GM21390 (cell line): ENCODE measurements at regions not wholly inside any gene's neighbourhood (a gene's known extent, or its start where the extent isn't known, plus 50 kb on each side); places are given as distances from the start of the nearest gene placed in this dataset.

Source experiments
- ATAC-seq: cut with Tn5 transposase; IDR thresholded peaks from one replicate; pipeline ENCODE4 v1.9.1; 2021; ENCODE audit not compliant: unreplicated experiment

DNA sequence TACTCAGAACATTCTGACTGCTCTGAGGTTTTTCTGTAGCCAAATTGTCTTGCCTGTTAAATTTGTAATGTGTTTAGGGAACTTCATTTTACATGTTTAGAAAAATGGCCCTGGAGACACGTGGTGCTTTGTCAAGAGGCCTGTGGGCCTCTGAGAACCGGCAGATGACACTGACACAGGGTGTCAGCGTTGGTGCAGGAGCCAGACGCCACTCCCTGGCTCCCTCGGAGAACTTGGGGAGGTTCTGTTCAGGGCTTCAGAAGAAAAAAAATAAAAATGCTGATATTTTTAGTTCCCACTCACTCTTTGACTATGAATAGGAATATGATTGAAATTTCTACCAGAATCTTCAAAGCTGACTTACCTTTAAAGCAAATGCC, 190.9 kb upstream of the GATB start:
- ATAC-seq: no peak

DNA sequence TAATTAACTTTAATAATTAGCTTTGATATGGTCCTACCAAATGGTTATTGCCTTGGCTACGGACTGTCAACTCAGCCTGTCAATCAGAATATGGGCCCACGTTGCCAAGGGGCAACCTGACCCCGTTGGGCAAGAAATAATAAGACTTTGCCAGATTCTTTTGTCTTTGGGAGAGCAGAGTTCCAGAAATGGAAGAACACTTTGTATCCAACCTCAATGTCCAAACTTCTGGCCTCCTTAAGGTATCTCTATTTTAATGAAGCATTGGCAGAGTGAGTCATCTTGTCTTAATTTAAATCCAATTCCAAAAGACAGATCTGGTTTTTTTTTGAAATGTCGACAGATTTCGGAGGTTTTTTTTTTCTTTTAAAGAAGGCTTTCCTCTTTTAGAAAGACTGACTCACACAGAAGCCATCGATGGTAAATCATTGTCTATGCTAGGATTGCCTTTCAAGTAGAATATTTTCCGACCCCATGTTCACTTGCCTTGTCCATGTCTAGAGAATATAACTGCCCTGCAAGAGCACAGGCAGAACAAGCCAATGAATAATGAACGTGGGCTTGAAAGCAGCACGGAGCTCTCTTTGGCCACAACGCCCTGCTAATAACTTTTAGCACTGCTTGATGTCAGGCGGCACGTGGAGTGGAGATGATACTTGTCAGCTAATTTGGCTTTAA, 190.3 kb upstream of the GATB start:
- ATAC-seq: no peak

DNA sequence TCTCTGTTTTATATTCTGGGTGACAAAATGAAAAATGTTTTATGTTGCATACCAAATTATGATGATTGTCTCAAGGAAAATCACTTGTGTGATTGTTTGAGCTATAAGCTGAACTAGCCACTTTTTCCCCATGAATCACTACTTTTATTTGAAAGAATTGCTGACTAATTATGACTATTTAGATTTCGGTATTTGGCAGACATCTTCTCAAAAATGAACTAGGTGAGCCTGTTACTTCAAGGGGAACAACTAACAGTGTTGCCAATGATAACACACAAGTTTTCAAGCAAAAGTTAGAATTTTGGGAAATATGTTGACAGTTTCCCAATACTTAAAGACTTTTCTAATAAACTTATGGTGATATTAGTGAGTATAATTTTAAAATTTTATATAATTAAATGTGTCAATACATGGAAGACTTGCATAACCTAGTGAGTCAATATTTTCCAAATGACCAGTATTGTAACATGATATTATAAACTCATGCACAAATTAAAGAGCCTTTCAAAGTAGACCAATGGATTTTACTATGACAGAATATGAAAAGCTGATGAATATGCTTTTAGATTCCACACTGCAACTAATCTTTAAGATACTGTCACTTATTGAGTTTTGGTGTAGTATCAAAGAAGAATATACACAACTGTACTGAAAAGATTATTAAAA, 187.7 kb upstream of the GATB start:
- no peak for ATAC-seq

DNA sequence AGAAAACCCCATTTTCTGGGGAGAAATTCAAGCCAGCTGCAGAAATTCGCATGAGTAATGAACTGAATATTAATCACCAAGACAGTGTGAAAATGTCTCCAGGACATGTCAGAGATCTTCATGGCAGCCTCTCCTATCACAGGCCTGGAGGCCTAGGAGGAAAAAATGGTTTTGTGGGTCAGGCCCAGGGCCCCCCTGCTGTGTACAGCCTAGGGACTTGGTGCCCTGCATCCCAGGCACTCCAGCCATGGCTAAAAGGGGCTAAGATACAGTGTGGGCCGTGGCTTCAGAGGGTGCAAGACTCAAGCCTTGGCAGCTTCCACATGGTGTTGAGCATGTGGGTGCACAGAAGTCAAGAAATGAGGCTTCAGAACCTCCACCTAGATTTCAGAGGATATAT, 185.9 kb upstream of the GATB start:
- no peak for ATAC-seq

DNA sequence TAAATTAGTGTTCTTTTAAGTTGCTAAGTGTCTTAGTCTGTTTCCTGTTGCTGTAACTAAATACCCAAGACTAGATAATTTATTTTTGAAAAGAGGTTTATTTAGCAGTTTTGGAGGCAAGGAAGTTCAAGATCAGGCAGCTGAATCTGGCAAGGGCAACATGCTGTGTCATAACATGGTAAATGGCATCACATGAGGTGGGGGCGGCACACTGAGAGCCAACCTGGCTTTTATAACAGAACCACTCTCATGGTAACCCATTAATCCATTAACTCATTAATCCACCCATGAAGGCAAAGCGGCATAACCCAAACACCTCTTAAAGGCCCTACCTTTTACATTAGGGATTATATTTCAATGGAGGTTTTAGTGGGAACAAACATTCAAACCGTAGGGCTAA, 182.2 kb upstream of the GATB start:
- ATAC-seq: no peak

DNA sequence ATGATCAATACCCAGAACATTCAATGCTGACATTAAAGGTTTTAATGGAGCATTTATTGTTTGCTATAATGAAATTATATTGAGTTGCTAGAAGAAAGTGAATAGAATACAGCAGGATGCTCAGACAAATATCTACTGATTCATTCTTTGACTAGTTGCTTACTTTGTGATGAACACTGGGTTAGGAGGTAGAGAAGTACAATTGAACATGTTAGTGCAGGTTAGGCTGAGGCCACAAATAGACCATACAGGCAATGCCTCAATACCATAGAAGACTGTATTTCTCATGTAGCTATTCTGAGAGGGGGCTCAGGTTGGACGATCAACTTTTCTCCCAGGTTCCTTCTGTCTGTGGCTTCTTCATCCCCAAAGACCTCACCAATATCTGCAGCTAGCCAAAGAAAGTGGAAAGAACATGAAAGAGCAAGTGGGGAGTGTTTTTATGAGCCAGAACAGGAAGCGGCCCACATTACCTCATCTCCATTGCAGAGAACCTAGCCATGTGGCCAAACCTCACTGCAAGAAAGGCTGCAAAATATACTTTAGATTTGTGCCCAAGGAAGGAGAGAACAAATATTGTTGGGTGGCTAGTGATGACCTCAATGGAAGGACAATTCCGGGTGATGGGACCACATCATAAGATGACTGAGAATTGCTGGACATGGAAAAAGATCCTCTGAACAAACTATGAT, 180.3 kb upstream of the GATB start:
- no peak for ATAC-seq

DNA sequence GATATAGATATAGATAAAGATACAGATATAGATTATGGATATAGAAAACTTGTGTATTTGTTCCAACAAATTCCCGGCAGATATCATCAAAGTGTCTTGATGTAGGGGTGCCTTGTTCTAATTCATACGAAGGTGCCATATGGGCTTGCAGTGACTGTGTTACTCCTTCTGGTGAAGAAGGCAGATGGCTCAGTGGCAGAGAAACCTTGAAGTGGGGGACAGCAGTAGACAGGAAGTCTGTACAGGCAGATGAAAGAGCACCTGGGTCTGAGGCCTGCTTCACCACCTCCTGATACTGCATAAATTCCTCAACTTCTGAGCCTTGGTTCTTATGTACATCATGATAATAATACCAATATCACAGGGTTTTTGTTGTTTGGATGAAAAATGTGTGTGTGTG, 179.5 kb upstream of the GATB start:
- ATAC-seq: no peak

DNA sequence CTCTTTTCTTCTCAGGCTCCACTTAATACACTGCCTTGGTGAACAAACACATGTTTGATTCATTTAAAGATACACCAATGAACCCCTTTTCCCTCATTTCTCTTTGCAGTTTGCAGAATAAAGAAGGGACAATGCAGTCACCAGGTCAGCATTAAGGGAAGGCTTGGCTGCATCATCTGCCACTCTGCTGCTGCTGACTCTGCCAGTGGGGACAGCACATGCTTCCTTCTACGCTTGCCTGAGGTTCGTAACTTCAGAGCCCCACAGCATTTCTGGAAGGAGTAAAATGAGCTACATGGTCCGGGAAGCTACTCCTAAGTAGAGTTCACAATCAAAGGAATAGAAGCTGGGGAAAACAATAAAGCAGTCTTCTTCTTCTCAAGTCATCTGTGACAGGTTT, 178.9 kb upstream of the GATB start:
- no peak for ATAC-seq

DNA sequence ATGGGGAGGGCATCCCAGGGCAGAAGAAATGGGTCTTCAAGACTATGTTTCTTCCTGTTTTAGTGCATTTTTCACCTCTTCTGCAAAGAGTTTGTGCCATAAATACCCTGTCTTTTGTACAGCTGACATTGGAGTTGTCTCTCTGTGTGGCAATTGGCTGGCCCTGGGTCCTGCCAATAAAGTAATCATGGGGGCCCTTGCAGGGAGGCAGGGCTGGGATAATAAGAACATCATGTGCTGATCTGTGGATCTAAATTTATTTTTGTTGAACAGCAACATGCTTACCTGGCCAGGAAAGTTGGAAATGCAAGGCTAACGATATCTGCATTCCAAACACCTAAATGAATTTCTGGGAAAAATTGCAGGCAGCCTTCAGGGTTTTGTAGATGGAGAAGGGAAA, 174.6 kb upstream of the GATB start:
- ATAC-seq: no peak

DNA sequence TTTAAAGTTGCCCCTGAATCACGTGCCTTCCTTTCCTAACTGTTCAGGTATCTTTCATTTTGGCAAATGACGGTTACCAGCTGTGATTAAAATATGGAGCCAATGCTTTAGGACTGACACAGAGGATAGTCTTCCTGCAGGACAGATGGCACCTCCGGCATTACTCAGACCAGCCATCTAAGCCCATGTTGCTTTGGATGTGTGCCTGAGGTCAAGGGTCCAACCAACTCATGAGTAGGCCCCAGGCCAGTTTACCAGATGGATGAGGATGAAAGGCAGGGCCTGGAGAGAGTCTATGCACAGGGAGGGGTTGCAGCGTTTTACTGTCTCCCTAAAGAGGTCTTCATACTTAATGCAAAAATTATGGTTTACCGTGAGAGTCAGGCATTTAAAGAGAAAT, 174.0 kb upstream of the GATB start:
- ATAC-seq: no peak

DNA sequence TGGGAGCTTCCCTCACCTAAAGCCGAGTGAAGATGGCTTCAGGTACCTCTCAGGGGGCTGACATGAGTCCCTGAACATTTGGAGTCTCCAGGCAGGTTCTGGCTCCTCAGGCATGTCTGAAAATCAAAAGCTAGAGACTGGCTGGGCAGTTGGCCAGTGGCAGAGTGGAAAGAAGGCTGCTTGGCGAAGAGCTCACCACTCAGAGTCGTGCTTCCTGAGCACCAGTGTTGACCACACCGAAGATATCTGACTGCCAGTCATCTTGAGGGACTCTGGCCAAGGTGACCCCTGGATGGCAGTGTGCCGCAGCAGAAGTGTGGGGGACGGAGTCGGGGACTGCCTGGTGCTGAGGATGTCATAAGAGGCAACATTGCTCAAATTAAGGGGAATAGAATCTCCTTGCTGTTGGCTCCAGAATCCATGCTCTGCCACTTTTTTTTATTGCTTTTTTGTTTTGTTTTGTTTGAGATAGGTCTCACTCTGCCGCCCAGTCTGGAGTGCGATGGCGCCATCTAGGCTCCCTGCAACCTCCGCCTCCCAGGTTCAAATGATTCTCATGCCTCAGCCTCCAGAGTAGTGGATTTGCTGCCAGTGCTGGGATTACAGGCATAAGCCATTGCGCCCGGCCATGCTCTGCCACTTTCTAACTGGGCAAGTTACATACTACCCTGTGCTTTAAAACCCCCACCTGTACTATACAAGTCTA, 172.5 kb upstream of the GATB start:
- ATAC-seq: no peak

DNA sequence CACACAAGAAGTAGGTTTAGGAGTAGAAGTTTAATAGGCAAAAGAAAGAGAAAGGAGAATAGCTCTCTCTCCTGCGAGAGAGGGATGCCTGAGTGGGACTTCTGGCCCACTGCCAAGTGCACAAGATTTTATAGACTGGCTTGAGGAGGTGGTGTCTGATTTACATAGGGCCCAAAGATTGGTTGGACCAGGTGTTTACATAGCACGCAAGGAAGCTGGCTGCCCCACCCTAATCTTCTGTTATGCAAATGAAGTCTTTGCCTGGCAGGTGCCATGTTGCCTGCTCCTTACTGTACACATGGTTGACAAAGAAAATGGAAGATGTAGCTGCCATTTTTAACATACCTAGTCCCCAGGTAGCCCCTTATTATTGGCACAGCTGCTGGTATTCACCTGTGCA, 170.8 kb upstream of the GATB start:
- no peak for ATAC-seq

DNA sequence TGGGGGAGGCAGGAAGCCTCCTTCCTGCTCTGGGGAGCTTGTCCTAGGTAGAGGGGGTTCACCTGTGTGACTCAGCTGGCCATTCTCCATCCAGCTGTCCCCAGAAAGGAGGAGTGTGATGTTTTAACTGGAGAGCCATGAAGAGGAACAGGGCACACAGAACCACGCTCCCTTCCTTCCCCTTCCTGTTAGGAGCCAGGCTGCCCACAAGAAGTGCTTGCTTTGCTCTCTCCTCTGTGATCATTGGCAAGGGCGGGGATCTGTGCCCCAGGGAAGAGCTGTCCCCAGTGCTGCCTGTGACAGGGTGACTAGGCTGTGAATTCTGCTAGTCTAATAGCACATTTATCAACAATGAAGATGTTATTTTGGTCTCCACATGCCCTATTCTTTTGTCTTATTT, 169.6 kb upstream of the GATB start:
- ATAC-seq: no peak

DNA sequence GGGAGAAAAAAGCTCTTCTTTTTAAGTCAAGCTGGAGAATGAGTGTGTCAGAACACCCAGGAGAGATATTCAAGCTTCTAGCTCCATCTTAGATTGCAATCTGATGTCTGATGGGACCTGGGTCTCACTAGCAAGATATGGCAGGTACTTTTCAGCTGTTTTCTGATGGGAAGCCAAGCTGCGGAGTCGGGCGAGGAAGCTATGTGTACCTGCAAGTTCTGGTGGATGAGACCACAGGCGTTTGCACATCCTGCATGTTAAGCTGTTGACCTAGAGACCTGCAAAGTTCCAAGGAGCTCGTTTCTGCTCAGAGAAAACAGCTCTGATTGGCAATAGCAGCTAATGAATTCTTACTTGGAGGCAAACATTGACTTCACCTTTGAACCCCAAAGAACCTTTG, 167.3 kb upstream of the GATB start:
- no peak for ATAC-seq

DNA sequence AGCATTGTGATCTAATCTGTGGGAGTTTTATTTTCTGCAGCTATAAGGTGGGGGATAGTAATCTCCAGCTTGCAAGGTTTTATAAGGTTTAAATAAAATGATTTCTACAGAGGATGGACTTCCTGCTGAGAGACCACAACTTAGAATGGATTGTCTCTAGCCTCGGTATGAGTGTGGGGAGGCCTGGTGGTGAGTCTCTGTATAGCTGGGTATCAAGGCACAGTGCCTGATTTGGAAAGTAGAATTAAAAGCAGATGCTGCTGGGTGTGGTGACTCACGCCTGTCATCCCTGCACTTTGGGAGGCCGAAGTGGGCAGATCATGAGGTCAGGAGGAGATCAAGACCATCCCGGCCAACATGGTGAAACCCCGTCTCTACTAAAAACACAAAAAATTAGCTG, 162.0 kb upstream of the GATB start:
- ATAC-seq: no peak

DNA sequence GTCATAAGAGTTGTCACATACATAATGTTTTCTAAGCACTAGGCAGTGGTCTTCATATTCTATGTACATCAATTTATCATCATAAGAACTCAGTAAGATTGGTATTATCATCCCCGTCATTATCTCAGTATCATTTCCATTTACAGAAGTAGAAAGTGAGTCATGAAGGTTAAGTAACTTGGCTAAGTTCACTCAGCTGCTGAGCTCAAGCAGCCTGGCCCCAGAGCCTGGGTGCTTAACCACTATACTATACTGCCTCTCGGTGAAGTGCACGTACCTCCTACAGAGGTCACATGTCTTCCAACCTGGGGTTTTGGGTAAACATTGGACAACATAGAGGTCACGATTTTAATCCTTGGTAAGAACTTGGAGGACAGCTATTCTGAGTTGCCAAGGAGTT, 161.5 kb upstream of the GATB start:
- ATAC-seq: no peak

DNA sequence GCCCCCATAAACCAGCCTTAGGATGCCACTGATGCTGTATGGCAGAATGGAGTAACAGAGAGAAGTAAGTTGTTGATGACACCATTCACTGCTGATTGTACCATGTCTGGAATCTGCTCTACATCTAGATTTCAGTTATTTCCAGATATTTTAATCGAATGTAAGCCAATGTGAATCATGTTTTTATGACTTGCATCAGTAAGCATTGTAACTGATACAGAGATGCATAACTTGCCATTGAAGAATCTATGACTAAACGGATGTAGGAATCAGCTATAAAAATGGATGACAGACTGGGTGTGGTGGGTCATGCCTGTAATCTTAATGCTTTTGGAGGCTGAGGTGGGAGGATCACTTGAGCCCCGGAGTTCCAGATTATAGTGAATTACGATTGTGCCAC, 161.0 kb upstream of the GATB start:
- ATAC-seq: no peak

DNA sequence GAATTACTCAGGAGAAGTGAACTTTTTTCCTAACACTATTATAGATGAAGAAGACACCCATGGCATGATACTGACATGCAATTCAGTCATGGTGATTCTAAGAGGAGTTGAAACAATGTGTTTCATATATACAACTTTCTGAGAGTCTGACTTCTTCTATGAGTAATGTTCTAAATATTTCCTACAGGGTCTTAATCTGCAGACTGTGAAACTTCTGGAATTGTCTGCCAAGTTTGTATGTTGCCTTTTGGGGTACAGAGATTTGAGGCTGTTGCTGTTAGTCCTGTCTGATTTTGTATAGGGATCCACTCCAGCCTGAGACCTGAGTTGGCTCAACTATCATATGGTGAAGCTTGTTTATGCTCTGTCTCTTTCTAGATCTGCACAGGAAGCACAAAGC, 160.6 kb upstream of the GATB start:
- no peak for ATAC-seq

DNA sequence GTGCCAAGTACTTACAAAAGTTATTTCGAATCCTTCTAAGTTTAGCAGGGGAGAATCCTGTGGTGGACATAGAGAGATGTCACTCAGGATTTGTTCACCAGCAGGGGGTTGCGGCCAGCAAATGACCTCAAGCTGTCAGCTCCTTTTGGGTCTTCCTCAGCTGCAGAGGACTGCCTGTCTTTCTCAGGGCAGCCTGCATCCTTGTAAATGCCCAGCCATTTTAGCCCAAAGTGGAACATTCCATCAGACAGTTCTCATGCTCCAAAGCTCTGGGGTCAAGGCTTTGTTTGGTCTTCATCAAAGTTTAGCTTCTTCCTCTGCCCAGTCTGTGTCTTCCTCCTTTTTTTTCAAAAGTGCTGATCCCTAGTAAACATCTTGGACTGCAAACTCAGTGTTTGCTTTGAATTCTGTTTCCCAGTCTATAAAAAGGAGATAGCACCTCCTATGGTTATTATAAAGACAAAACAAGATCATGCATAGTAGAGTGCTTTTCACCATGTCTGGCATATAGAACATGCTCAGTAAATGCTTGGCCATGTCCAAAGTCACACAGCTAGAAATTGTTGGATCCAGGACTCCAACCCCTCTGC, 156.4 kb upstream of the GATB start:
- no peak for ATAC-seq

DNA sequence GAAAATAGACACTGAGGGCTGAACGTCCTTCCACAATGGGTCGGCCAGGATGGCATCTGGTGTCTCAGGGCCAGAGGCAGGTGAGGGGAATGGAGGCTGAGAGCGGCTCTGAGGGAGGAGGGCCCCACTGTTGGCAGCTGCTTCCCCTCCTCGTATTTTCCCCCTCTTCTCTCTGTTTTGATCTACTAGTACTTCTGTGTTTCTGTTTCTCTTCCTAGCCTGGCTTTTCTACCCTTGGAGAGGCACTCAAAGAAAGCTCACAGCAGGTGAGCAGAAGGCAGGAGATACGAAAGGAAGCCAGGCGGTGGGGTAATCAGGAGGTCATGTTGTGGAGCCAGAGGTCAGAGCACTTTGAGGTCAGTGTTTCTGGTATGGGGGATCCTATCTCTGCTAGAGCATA, 151.8 kb upstream of the GATB start:
- no peak for ATAC-seq

DNA sequence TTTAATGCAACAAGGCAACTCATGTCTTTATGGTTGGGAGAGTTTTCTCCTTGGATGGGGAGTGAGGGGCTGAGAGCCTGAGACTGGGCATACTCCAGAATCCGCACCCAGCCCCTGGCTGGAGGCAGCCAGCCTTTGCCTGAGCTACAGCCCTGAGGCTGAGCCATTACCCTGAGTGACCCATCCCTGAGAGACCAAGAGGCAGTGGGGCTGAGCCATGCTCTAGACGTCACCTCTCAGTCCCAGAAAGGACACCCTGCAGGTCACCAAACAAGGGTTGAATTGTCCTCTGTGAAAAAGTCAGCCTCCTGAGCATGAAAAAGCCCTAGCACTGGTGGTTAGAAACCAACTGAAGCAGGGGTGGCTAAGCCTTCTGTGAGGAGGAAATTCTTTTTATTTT, 151.2 kb upstream of the GATB start:
- no peak for ATAC-seq
